SK-N-DZ (cell line): ENCODE measurements at regions not wholly inside any gene's neighbourhood (a gene's known extent, or its start where the extent isn't known, plus 50 kb on each side); places are given as distances from the start of the nearest gene placed in this dataset.

ENCODE experiments used
- DNase-seq: peaks from one replicate; pipeline ENCODE4 v3.0.0-alpha.2; 2015; ENCODE audit warnings: low spot score

DNA sequence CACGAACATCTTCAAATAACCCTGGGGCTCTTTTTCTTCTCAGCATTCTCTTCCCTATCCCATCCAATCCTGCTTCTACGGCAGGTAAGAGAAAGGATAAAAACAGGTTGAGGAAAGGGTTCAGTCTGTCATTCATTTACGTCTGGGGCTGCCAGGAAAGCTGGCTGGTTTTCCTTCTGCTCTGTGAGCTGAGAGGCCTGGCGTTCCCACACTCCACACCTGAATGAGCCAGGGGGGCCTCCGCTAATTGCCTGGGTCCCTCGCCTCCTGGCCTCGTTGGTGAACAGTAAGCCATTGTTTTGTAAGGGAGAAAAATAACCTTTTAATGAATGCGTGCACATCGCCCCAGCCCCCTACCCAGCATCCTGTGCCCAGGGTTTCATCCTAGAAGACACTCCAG is 70.8 kb upstream of the SIM2 start:
- DNase-seq = no peak

DNA sequence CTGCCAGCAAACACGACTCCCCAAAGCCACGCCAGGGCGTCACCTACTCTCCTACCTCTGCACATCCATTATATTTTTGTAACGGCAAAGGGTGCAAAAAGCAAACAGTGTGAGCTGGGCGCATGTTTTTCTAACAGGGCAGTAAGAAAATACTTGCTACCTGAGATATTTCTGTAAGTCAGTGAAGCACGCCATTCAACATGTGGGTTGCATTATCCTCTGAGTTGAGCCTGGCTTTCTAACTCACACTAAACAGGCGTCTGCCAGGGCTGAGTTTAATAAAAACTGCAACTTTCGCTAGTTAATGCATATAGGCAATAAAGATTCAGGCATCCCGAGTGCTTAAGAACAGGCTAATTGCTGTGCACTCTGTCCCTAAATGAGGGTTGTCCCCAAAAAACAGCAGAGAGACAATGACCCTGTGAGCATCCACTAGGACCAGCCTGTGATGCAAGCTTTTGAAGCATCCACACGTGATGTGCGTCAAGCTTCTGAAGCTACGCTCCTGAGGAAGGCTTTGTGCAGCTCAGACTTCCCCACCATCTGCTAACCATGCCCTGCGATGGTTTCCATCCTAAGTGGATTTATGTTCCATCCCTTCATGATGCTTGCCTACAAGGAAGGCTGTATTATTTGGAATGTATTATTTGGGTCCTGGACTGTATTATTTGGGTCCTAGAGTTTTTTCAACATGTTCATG is 70.0 kb upstream of the SIM2 start:
- DNase-seq = no peak

- peak; percentile 33 for DNase-seq
Observed at GRCh38 chr21:36630485-36631206, 68.3 kb upstream of the SIM2 start.

- DNase-seq = no peak
Observed at GRCh38 chr21:36636016-36636415, 62.9 kb upstream of the SIM2 start.

GRCh38 chr21:36636439-36636838 is 62.5 kb upstream of the SIM2 start:
- no peak for DNase-seq

DNA sequence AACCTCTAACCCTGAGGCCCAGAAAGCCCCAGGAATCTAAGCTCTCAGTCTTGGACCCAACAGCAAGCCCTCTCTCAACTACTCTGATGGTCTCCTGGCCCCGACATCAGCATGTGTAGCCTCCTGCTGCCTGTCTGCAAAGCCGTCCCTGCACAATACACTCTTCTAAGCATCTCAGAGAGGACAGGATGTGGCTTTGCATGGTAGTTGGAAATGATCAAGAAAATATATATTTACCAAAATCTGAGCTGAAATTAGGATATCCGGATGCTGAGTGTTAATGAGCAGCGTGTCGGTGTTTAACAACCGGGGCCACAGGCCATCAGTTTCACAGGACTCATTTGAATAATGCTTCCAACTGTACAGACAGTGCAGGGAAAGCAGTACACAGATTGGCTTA is 59.1 kb upstream of the SIM2 start:
- no peak for DNase-seq

DNA sequence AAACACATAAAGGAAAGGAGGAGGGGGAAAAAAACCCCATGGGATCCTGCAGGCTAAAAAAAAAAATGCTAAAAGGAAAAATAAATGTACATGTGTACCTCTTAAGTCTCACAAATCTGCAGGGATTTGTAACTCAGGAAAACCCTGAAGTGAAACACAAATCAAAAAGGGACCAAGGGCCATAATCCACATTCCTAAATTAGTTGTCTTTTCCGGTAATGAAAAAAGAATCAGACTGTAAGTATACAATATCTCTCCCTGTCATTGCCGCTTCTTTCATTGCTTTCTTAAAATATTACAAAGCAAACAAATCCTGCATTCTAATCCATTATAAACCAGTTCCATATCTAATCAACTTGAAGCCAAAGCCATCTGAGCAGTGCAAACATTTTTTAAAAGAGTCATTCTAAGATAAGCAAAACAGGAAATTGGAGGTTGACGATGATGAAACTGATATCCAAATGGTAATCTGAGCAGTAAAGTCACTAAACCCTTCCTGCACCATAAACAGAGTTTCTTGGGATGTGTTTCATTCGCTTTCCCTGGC is 58.7 kb upstream of the SIM2 start:
- DNase-seq = no peak

DNA sequence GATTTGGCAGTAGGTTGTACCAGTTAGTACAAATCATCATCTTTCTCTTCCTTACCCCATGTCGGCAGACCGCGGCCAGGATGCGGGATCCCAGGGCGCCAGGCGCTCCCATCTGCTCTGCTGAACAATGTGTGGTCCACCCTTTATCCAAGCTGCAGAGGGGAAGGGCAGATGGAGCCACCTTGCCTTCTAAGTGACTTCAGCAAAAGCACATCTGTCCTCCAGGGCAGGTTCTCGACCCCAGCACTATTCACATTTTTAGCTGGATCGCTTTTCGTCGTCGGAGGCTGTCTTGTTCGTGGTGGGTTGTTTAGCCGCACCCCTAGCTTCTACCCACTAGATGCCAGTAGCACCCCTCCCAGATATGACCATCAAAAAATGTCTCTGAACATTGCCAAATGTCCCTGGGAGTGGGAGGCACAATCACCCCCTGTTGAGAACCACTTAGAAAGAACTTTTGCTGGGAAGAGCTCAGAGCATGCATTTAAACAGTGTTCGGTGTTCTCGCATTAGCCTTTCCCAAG is 58.1 kb upstream of the SIM2 start:
- DNase-seq = no peak

DNA sequence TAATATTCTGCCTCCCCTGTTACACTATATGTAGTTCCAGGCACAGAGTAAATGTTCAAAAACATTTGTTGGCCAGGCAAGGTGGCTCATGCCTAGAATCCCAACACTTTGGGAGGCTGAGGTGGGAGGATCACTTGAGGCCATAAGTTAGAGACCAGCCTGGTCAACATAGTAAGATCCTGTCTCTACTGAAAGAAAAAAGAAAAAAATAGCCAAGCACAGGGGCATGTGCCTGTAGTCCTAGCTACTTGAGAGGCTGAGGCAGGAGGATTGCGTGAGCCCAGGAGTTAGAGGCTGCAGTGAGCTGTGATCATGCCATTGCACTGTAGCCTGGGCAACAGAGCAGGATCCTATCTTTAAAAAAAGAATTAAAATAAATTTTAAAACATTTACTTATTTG is 57.6 kb upstream of the SIM2 start:
- no peak for DNase-seq

DNA sequence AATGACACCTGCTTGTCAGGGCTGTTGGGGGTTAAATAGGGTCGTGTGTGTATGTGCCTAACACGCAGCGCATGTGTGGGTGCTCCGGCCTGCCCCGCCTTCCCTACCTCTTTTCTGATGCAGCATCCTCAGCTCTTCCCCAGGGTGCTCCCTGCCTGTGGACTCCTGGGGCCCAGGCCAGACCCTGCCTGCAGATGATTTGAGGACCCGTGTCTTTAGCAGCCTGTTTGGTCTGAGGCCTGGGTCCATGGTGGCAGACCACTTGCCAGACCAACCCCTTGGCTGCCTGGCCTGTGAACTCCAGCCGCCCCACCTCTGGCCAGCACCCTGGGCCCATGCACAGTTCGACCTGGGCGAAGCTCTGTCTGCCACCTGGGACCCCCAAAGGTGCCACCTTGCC is 57.0 kb upstream of the SIM2 start:
- DNase-seq = no peak

- no peak for DNase-seq
Observed at GRCh38 chr21:36642777-36643176, 56.1 kb upstream of the SIM2 start.

DNA sequence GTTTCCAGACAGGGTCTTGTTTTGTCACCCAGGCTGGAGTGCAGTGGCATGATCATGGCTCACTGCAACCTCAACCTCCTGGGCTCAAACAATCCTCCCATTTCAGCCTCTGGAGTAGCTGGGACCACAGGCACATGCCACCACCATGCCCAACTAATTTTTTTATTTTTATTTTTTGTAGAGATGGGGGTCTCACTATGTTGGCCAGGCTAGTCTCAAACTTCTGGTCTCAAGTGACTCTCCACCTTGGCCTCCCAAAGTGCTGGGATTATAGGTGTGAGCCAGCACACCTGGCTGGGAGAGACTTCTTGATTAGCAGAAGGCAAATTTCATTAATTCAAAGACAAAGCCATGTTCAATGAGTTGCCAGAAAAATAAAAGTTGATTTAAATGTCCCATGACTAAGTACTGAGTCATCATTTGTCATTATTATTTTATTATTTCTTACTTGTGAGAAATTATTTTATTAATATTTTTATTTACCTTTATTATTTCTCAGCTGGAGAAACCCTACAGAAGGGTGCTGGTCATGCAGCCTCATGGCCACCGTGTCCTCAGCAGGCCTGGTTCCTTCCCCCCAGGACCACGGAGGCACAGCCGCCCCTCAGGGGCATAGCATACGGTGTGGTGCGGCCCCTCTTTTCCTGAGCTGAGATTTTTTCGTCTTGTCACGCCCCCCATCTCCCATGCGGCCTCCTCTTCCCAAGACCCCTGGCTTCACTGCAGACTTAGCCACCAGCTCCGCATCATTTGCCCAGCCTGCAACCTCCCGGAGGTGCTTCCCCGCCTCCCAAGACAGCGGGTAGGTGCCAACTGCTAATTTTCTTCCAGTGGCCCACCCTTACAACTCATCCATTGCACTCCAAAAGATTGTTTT is 55.3 kb upstream of the SIM2 start:
- no peak for DNase-seq

GRCh38 chr21:36646011-36646410 is 52.9 kb upstream of the SIM2 start:
- DNase-seq = no peak

GRCh38 chr21:36646645-36647044 is 52.3 kb upstream of the SIM2 start:
- DNase-seq = no peak

- DNase-seq = no peak
Observed at GRCh38 chr21:36647279-36648093, 51.4 kb upstream of the SIM2 start.
